ENCODE measurements at regions not wholly inside any gene's neighbourhood (a gene's known extent, or its start where the extent isn't known, plus 50 kb on each side); places are given as distances from the start of the nearest gene placed in this dataset.

DNA sequence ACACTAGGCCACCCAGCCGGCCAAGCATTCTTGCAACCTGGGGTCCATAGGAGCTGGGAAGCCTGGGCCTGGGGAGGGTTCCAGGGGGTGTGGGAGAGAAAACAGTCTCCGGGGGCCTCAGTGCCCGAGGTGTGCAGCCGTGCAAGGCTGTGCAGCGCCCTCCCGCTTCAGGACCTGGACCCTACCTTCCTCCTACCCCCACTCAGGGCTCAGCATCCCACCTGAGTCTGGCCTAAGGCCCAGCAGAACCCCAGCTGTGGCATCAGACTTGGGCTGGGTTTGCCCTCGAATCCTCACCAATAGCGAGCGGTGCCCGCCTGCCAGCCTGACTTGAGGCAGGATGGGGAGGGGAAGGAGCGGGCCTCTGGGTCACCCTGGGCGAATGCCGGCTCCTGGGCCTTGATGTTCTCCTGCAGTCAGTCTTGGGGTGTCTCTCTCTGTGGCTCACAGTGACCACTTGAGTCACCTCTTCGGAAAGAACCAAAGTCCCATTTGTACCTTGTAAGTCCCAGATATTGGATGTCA lies 53.6 kb upstream of the PPARA start:
- Histone ChIP-seq H3K4me3 (ENCODE audit: low read depth in 1 of 3, low read length in 3 of 3) (no peak overlapping the region), H3K4me1 (ENCODE audit: control insufficient read depth in 3 of 3, insufficient read depth in 2 of 3, low read depth in 1 of 3, low read length in 2 of 3) (no peaks in the 10 kb centered on the region), H3K36me3 (ENCODE audit: control insufficient read depth in 3 of 3, insufficient read depth in 2 of 3, low read depth in 1 of 3, low read length in 3 of 3) (peaks cover 2 to 73% (median 13%) of the 10 kb centered on the region in 3 donors), H3K9me3 (ENCODE audit: control insufficient read depth in 2 of 2, insufficient read depth in 1 of 2, low read depth in 1 of 2, low read length in 1 of 2) (no peaks in the 10 kb centered on the region), H3K27ac (ENCODE audit: low read depth in 1 of 3, low read length in 2 of 3) (no peak overlapping the region), H3K27me3 (ENCODE audit: control insufficient read depth in 3 of 3, insufficient read depth in 3 of 3, low read length in 3 of 3) (no peaks in the 10 kb centered on the region)
- WGBS, 3 donors = 89 to 92% (median 91%) methylated on average over 14 of the region's 14 CpGs
- no peak for DNase-seq
- FAIRE-seq = no peak

DNA sequence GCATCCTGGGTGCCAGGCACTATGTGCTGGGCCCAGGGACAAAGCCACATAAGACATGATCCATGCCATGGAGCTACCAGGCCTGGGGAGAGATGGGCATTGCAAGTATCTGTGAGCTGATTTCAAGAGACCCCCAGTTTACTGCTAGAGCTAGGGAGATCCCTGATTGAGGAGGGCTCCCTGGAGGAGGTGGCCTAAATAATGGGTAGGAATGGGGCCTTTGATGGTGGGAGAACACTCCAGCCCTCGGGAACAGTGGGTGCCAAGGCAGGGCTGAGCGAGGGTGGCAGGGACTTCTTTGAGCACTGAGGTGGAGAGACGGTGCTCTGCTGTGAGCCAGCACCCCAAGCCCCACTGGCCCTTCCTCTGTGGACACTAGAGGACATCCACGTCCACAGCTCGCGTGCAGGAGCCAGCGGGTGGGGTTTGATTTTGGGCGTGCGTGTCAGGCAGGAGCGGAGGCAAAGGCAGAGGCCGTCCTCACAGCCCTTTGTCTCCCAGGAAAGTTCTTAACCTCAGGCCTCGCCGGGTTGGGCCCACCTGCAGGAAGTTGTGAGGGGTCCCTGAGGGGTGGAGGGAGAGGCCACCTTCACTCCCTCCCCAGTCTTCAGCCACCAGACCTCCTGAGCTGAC lies 52.9 kb upstream of the PPARA start:
- Histone ChIP-seq H3K4me1 (ENCODE audit: control insufficient read depth in 3 of 3, insufficient read depth in 2 of 3, low read depth in 1 of 3, low read length in 2 of 3) (no peaks in the 10 kb centered on the region), H3K36me3 (ENCODE audit: control insufficient read depth in 3 of 3, insufficient read depth in 2 of 3, low read depth in 1 of 3, low read length in 3 of 3) (peaks cover 2 to 73% (median 13%) of the 10 kb centered on the region in 3 donors), H3K9me3 (ENCODE audit: control insufficient read depth in 2 of 2, insufficient read depth in 1 of 2, low read depth in 1 of 2, low read length in 1 of 2) (no peaks in the 10 kb centered on the region), H3K27ac (ENCODE audit: low read depth in 1 of 3, low read length in 2 of 3) (no peak overlapping the region), H3K4me3 (ENCODE audit: low read depth in 1 of 3, low read length in 3 of 3) (no peak overlapping the region), H3K27me3 (ENCODE audit: control insufficient read depth in 3 of 3, insufficient read depth in 3 of 3, low read length in 3 of 3) (no peaks in the 10 kb centered on the region)
- 80 to 82% (median 81%) methylated on average over 12 to 13 of the region's 13 CpGs for WGBS, 3 donors
- FAIRE-seq (no peak), DNase-seq (no peak)

DNA sequence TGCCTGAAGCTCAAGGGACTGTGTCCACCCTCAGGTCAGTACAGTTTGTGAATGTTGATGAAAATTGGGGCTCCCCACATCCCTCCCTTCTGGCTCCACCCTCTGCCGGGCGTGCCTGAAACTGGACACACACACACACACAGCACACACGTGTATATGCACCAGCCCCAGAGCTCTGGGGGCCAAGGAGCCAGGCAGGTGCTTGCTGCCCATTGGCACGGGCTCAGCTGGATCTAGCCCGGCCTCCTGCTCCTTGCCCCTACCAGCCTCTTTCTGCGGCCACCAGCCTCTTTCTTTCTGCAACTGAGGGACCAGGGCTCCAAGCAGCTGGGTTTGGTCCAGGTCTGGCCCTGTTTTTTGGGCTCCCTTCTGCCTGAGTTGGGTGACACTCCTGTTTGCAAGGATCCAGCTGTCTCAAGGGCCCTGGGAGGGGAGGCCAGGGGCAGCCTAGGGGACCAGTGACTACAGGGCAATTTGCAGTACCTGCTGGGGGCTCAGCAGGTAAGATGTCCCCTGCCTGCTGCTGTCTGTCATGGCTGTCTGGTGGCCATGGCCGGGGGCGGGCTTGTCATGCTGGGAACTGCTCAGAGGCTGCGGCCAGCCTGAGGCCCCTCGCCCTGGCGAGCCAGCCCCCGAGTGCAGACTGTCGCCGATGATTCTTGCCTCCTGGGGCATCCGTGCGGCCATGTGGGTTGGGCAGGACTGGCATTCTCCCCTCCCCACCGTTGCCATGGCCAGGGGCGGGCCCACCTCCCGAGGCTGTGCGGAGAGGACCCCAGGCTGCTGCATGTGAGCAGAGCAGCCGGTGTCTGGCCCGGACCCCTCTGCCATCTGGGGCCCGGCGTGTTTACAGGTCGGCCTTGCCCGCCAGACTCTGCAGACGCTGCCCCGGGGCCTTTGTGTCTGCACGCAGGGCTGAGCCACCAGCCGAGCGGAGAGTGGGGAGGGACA lies 51.5 kb upstream of the PPARA start:
- no peak overlapping the region for H3K4me3 ChIP-seq (ENCODE audit: low read depth in 1 of 3, low read length in 3 of 3)
- H3K9me3 ChIP-seq (ENCODE audit: control insufficient read depth in 2 of 2, insufficient read depth in 1 of 2, low read depth in 1 of 2, low read length in 1 of 2) = no peaks in the 10 kb centered on the region
- H3K27ac ChIP-seq (ENCODE audit: low read depth in 1 of 3, low read length in 2 of 3) = no peak overlapping the region
- FAIRE-seq = no peak
- H3K4me1 ChIP-seq (ENCODE audit: control insufficient read depth in 3 of 3, insufficient read depth in 2 of 3, low read depth in 1 of 3, low read length in 2 of 3) = no peaks in the 10 kb centered on the region
- H3K36me3 ChIP-seq (ENCODE audit: control insufficient read depth in 3 of 3, insufficient read depth in 2 of 3, low read depth in 1 of 3, low read length in 3 of 3) = peaks cover 5 to 73% (median 18%) of the 10 kb centered on the region in 3 donors
- 81 to 90% (median 82%) methylated on average over 27 to 31 of the region's 31 CpGs for WGBS, 3 donors
- no peak for DNase-seq
- H3K27me3 ChIP-seq (ENCODE audit: control insufficient read depth in 3 of 3, insufficient read depth in 3 of 3, low read length in 3 of 3) = no peaks in the 10 kb centered on the region

DNA sequence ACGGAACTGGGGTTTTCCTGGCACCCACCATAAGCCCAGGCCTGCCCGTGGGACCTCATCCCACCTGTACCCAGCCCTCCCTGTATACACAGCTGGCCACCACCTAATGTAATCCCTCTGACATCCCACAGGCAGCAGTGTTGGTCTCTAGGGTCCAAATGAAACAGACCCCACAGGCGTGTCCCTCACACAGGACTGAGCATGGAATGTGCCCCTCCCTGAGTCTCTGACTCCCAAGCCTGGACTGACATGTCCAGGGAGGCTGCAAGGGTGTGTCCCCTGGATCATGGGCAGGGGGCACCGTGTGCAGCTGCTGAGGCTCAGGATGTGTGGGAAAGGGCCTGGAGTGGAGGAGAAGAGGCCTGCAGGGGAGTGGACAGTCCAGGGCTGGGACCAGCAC lies 50.6 kb upstream of the PPARA start:
- DNase-seq (no peak), FAIRE-seq (no peak)
- 72 to 84% (median 74%) methylated on average over 4 of the region's 4 CpGs for WGBS, 3 donors
- Histone ChIP-seq H3K4me1 (ENCODE audit: control insufficient read depth in 3 of 3, insufficient read depth in 2 of 3, low read depth in 1 of 3, low read length in 2 of 3) (peaks cover 0 to 4% (median 4%) of the 10 kb centered on the region in 3 donors), H3K4me3 (ENCODE audit: low read depth in 1 of 3, low read length in 3 of 3) (no peak overlapping the region), H3K27ac (ENCODE audit: low read depth in 1 of 3, low read length in 2 of 3) (no peak overlapping the region), H3K36me3 (ENCODE audit: control insufficient read depth in 3 of 3, insufficient read depth in 2 of 3, low read depth in 1 of 3, low read length in 3 of 3) (peaks cover 5 to 75% (median 18%) of the 10 kb centered on the region in 3 donors), H3K9me3 (ENCODE audit: control insufficient read depth in 2 of 2, insufficient read depth in 1 of 2, low read depth in 1 of 2, low read length in 1 of 2) (no peaks in the 10 kb centered on the region), H3K27me3 (ENCODE audit: control insufficient read depth in 3 of 3, insufficient read depth in 3 of 3, low read length in 3 of 3) (no peaks in the 10 kb centered on the region)

DNA sequence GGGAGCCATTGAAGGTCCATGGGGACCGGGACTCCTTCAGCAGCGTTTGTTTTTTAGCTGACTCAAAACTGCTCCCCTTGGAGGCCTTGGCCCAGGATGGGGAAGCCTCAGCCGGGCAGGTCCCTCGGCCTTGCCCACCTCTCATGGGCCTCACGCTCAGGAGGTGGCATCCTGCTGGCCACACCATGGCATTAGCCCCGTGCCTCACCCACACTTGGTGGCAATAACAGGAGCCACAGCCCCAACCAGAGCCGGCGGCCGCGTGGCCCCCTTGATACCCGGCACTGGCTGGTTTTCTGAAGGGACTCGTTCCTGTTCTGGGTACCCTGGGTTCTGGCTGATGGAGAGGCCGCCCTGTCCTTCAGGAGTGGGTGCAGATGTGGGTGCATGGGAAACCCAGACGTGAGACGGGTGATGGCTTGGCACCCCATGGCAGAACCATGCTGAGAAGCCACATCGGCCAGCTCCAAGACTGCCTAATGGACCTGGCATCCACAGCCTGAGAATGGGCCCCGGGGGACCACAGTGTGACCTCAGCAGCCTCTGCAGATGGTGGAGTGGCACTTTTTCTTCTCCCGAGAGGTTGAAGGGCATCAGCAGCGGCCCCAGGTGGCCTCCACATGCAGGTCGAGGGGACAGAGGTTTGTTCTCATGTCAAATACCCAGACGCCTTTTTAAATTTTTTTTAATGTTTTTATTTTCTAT lies 49.8 kb upstream of the PPARA start:
- Histone ChIP-seq H3K9me3 (ENCODE audit: control insufficient read depth in 2 of 2, insufficient read depth in 1 of 2, low read depth in 1 of 2, low read length in 1 of 2) (no peaks in the 10 kb centered on the region), H3K27me3 (ENCODE audit: control insufficient read depth in 3 of 3, insufficient read depth in 3 of 3, low read length in 3 of 3) (no peaks in the 10 kb centered on the region), H3K27ac (ENCODE audit: low read depth in 1 of 3, low read length in 2 of 3) (no peak overlapping the region), H3K4me1 (ENCODE audit: control insufficient read depth in 3 of 3, insufficient read depth in 2 of 3, low read depth in 1 of 3, low read length in 2 of 3) (peaks cover 0 to 12% (median 4%) of the 10 kb centered on the region in 3 donors), H3K4me3 (ENCODE audit: low read depth in 1 of 3, low read length in 3 of 3) (no peak overlapping the region), H3K36me3 (ENCODE audit: control insufficient read depth in 3 of 3, insufficient read depth in 2 of 3, low read depth in 1 of 3, low read length in 3 of 3) (peaks cover 5 to 78% (median 18%) of the 10 kb centered on the region in 3 donors)
- no peak for FAIRE-seq
- DNase-seq = no peak
- 81 to 86% (median 85%) methylated on average over 21 of the region's 21 CpGs for WGBS, 3 donors
